OCI-LY1 (cell line): ENCODE measurements at regions not wholly inside any gene's neighbourhood (a gene's known extent, or its start where the extent isn't known, plus 50 kb on each side); places are given as distances from the start of the nearest gene placed in this dataset.

ENCODE experiments used
- EZH2 ChIP-seq: fragments of 200-600 bp; sonication (generic), shearing (Covaris generic); IDR thresholded peaks from 2 replicates; pipeline ENCODE4 v1.8.0; 2017; ENCODE audit warnings: borderline replicate concordance, mixed run types, mild to moderate bottlenecking, antibody characterized with exemption, low read length, moderate library complexity, mixed read lengths
- TF ChIP-seq, protein P1 (sequence below): fragments of 200-600 bp; sonication (generic), shearing (Covaris generic); IDR thresholded peaks from 2 replicates; pipeline ENCODE4 v1.5.1; 2017; ENCODE audit warnings: mild to moderate bottlenecking, antibody characterized with exemption, low read length, moderate library complexity, mixed read lengths

GRCh38 chr16:17585449-17586074 lies 114.8 kb upstream of the XYLT1 start:
- TF ChIP-seq, protein P1, sequence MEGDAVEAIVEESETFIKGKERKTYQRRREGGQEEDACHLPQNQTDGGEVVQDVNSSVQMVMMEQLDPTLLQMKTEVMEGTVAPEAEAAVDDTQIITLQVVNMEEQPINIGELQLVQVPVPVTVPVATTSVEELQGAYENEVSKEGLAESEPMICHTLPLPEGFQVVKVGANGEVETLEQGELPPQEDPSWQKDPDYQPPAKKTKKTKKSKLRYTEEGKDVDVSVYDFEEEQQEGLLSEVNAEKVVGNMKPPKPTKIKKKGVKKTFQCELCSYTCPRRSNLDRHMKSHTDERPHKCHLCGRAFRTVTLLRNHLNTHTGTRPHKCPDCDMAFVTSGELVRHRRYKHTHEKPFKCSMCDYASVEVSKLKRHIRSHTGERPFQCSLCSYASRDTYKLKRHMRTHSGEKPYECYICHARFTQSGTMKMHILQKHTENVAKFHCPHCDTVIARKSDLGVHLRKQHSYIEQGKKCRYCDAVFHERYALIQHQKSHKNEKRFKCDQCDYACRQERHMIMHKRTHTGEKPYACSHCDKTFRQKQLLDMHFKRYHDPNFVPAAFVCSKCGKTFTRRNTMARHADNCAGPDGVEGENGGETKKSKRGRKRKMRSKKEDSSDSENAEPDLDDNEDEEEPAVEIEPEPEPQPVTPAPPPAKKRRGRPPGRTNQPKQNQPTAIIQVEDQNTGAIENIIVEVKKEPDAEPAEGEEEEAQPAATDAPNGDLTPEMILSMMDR = no peak
- TF ChIP-seq EZH2 = no peak
